ENCODE measurements at regions not wholly inside any gene's neighbourhood (a gene's known extent, or its start where the extent isn't known, plus 50 kb on each side); places are given as distances from the start of the nearest gene placed in this dataset.

DNA sequence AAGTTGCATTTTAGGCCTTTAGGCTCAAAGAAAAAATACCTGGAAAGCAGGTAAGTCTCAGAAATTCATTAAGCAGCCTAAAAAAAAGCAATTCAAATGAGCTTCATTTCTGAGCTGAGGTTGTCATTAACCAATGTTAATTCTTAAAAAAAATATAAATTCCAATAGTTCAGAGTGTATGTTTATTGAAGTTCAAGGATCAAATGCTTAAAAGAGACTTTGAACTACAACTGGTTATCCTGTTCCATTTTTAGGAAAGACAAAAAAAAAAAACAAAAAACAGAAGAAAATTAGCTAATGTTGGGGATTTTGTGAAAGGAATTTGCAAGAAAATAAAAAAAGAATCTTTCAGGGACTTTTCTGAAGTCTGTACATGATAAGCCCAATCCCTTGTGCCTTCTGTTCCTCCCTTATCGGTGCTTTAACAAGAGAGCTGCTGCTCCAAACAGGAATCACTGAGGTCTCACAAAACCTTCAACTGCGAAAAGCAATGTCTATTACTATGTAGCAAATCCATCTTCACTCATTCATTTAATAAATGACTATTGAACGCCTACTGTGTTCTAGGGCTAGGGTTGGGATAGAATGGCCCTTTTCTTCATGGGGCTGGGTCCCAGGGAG lies 90.3 kb downstream of the FOXF2 start:
- Histone ChIP-seq H3K36me3 (no peaks in the 10 kb centered on the region), H3K27me3 (no peaks in the 10 kb centered on the region), H3K4me3 (no peak overlapping the region), H3K27ac (peak overlapping the region in 2 of 3 donors; percentile 19 to 23), H3K4me1 (peaks cover 0 to 18% (median 3%) of the 10 kb centered on the region in 4 donors), H3K9me3 (no peaks in the 10 kb centered on the region)
- WGBS (ENCODE audit: insufficient coverage, low coverage, low lambda C conversion rate, missing lambda C conversion rate) = 68% methylated on average over 3 of the region's 3 CpGs
- ATAC-seq (peak; percentile 53 to 74 (median 61)), DNase-seq (no peak)
- intact Hi-C loops (cut with DNase I) = no loop called here
- TF ChIP-seq CTCF (IDR thresholded peaks at IDR 0.05) = no peak

- H3K4me1 ChIP-seq = peaks cover 0 to 18% (median 3%) of the 10 kb centered on the region in 4 donors
- intact Hi-C loops (cut with DNase I) = no loop called here
- ATAC-seq (no peak), DNase-seq (peak in 1 of 3 donors; percentile 5)
- no peak overlapping the region for H3K4me3 ChIP-seq
- no peaks in the 10 kb centered on the region for H3K9me3 ChIP-seq
- TF ChIP-seq POLR2A (IDR thresholded peaks at IDR 0.05) (no peak), CTCF (IDR thresholded peaks at IDR 0.05) (no peak)
- no peaks in the 10 kb centered on the region for H3K36me3 ChIP-seq
- H3K27me3 ChIP-seq = no peaks in the 10 kb centered on the region
- H3K27ac ChIP-seq = no peak overlapping the region
- 90% methylated on average over 1 of the region's 1 CpG for WGBS (ENCODE audit: insufficient coverage, low coverage, low lambda C conversion rate, missing lambda C conversion rate)
These were observed 91.9 kb downstream of the FOXF2 start for GRCh38 chr6:1481286-1481685.

- DNase-seq (no peak), ATAC-seq (no peak)
- intact Hi-C loops (cut with DNase I) = no loop called here
- Histone ChIP-seq H3K4me1 (peaks cover 0 to 18% (median 3%) of the 10 kb centered on the region in 4 donors), H3K27me3 (no peaks in the 10 kb centered on the region), H3K36me3 (no peaks in the 10 kb centered on the region), H3K9me3 (no peaks in the 10 kb centered on the region), H3K27ac (no peak overlapping the region), H3K4me3 (no peak overlapping the region)
- WGBS (ENCODE audit: insufficient coverage, low coverage, low lambda C conversion rate, missing lambda C conversion rate) = 77% methylated on average over 8 of the region's 9 CpGs
- TF ChIP-seq CTCF (IDR thresholded peaks at IDR 0.05) (no peak), POLR2A (IDR thresholded peaks at IDR 0.05) (no peak)
These were observed 93.2 kb downstream of the FOXF2 start for GRCh38 chr6:1482381-1483166.

DNA sequence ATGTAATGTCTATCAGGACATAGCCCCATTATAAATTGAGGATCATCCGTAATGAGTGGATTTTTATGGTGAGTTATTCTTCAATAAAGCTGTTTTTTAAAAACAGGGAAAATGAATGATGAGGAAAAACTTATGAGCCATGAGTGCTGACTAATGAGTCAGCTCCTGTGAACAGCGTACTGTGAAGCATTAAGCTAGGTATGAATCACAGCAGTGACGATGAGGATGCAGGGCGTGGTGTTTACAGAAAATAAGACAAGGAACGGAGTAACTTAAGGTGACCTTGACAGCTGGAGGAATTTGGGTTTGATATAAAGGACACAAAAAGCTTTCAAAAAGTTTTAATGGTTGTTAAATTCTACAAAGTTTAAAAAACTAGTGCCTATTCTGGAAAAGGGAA lies 96.3 kb downstream of the FOXF2 start:
- ATAC-seq = no peak
- intact Hi-C loops (cut with DNase I) = no loop called here
- H3K27ac ChIP-seq = no peak overlapping the region
- H3K9me3 ChIP-seq = no peaks in the 10 kb centered on the region
- no peaks in the 10 kb centered on the region for H3K36me3 ChIP-seq
- no peak overlapping the region for H3K4me3 ChIP-seq
- no peak for DNase-seq
- 75% methylated on average over 5 of the region's 5 CpGs for WGBS (ENCODE audit: insufficient coverage, low coverage, low lambda C conversion rate, missing lambda C conversion rate)
- no peak for TF ChIP-seq CTCF (IDR thresholded peaks at IDR 0.05)
- H3K27me3 ChIP-seq = no peaks in the 10 kb centered on the region
- H3K4me1 ChIP-seq = no peaks in the 10 kb centered on the region
